GM13976 (cell line): ENCODE measurements at regions not wholly inside any gene's neighbourhood (a gene's known extent, or its start where the extent isn't known, plus 50 kb on each side); places are given as distances from the start of the nearest gene placed in this dataset.
"Not testable (repeated sequence)": the region's sequence is repeated elsewhere in the genome, so short reads cannot be mapped to it uniquely, and the experiment has no call there.

ENCODE experiments used
- DNase-seq: peaks from one replicate; pipeline ENCODE4 v3.0.0; 2012; ENCODE audit warnings: low spot score
- in situ Hi-C: fragments of 300-500 bp; cut with MboI; formaldehyde crosslinking; loops from one replicate; pipeline ENCODE4 v1.12.0; 2022; ENCODE audit warnings: low sequenced_read_pairs, mixed read lengths, inconsistent platforms; ENCODE audit not compliant: unreplicated experiment
- TF ChIP-seq, protein P1 (sequence below): IDR thresholded peaks from 2 replicates; pipeline ENCODE4 v1.5.1; 2012; ENCODE audit warnings: borderline replicate concordance, mild to moderate bottlenecking; ENCODE audit not compliant: insufficient read depth; ENCODE audit errors: extremely low read depth, missing control alignments, control extremely low read depth

DNA sequence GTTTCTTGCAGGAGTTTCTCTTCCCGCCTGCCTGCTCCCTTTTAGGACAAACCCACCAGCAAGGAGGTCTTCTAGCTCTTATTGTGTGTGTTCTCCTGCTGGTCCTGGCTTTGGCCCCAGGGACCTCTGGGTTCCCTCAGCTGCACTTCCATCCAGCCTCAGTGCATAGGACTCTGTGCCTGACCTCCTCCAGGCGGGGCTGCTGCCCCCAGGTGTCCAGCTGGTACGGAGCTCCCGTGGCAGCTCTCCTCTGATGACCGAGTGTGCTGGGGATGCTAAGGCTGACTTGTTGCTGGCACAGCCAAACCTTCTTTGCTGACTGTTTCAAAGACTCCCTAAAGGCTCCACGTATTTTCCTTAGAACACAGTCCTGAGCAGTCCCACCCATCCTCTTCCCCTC lies 126.5 kb downstream of the GPCPD1 start:
- in situ Hi-C loops = no loop called here
- no peak for DNase-seq
- TF ChIP-seq, protein P1, sequence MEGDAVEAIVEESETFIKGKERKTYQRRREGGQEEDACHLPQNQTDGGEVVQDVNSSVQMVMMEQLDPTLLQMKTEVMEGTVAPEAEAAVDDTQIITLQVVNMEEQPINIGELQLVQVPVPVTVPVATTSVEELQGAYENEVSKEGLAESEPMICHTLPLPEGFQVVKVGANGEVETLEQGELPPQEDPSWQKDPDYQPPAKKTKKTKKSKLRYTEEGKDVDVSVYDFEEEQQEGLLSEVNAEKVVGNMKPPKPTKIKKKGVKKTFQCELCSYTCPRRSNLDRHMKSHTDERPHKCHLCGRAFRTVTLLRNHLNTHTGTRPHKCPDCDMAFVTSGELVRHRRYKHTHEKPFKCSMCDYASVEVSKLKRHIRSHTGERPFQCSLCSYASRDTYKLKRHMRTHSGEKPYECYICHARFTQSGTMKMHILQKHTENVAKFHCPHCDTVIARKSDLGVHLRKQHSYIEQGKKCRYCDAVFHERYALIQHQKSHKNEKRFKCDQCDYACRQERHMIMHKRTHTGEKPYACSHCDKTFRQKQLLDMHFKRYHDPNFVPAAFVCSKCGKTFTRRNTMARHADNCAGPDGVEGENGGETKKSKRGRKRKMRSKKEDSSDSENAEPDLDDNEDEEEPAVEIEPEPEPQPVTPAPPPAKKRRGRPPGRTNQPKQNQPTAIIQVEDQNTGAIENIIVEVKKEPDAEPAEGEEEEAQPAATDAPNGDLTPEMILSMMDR = no peak

DNA sequence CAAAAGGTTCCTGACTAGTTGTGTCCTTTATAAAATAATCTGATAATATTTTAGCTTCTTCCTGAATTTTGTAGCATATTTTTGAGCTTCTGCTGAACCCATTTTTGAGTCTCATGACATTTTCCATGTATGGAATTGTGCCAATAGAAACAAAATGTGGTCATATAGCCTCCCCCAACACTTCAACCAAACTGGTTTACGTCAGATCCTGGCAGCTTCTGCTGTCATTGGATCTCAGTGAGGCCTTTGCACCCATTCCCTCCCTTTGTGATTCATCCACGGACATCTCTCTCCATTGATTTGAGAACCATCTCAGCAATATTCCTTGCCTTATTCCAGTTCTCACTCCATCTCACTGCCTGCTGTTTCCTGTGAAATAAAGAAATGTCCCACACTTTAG lies 128.0 kb downstream of the GPCPD1 start:
- DNase-seq = no peak
- in situ Hi-C loops = no loop called here
- TF ChIP-seq, protein P1 = no peak

DNA sequence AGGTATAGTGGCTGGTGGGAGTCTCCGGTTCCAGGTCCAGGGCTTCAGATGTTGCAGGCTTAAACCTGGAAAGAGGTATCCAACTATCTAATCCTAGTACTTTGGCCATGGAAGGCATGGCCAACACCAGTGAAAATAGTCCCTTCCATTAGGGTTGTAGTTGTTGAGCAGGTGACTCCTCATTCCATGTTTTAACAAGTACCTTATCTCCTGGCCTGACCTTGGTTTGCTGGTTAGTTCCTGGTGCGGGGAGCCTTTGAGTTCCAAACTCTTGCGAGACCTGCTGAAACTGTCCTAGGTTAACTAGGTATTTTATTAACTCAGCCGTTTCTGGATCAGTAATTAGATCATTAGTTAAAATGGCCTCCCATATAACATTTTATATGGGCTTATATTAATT lies 128.9 kb downstream of the GPCPD1 start:
- in situ Hi-C loops = no loop called here
- TF ChIP-seq, protein P1 = no peak
- DNase-seq = no peak

DNA sequence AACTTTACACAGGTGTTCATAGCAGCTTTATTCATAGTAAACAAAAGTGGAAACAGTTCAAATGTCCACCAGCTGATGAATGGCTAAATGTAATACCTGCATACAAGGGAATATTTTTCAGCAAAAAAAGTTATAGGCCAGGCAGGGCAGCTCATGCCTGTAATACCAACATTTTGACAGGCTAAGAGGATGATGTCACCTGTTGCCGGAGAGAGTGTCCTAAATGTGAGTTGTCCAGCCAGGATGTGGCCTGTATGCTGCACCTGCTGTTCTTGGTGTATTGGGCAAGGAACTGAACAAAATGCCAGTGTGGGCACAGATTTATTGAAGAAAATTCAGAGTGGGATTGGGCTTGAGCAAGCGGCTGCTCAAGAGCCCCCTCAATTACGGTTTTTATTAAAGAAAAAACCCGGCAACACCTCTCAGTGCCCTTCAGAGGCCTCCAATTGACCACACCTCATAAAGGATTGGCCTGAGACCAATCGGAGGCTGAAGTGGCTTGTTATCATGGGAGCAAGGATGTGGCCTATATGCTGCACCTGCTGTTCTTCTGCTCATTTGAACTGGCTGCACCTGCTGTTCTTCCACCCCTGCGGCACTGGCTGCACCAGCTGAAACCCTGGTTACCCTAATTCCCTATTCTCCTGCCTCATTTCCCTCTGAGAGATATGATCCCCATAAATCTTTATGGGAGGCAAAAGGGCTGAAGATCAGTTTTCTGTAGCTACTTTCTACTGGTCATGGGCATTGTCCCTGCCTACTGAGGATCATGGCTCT lies 129.8 kb downstream of the GPCPD1 start:
- TF ChIP-seq, protein P1 = no peak
- no peak for DNase-seq
- in situ Hi-C loops = no loop called here

DNA sequence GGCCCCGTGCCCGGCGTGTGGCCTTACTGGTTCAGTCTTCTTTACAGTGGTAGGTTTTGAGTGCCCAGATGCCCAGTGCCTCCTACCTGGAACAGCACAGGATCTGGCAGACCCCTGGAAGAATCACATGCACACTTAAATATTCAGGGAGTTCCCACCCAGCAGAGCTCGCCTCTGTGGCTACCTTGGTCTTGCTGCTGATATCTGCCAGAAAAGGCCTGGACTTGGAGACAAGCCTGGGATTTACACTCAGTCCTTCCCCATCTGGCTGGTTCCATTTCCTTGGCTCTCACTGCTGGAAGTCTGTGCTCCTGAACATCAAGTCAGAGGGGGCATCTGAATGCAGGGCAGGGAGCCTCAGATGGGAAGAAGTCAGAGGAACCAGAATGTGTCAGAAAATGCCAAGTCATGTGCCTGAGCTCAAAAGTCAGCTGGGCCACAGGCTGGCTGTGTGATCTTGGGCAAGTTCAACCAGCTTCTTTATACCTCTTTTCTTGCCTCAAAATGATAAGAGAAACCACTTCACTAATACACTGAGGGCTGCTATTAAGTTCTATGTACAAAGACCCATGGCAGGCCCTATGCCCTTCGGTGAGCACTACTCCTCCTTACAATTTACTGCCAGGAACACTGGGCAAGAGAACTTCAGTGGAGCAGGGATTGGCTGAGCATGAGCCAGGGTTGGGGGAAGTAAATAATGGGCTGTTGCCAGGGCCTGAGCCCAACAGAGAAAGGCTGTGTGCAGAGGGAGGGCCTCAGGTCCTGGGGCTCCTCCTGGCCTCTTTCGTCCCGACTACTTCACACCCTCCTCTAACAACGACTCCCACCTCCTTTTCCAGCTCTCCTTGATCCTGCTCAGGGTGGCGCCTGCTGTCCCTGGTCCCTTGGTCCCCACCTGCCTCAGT lies 135.9 kb downstream of the GPCPD1 start:
- in situ Hi-C loops = no loop called here
- no peak for DNase-seq
- TF ChIP-seq, protein P1 = no peak

DNA sequence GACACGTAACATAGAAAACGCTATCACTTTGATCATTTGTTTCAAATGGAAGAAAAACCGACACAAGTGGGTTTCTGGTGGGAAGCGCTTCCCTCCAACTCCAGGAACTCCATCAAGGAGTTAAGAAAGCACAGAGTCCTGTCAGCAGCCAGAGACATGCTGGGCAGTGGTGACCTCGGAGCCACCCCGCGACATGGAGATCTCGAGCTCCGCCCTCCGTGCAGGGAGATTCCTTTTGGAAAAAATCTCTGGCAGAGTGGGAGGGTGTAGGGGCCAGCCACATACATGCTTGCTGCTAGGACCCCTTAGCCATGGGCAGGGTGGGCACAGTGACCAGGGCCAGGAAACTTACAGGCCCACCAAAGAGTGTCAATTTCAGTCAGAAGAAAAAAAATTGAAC lies 138.9 kb downstream of the GPCPD1 start:
- in situ Hi-C loops, DNase-seq: not testable (repeated sequence)

DNA sequence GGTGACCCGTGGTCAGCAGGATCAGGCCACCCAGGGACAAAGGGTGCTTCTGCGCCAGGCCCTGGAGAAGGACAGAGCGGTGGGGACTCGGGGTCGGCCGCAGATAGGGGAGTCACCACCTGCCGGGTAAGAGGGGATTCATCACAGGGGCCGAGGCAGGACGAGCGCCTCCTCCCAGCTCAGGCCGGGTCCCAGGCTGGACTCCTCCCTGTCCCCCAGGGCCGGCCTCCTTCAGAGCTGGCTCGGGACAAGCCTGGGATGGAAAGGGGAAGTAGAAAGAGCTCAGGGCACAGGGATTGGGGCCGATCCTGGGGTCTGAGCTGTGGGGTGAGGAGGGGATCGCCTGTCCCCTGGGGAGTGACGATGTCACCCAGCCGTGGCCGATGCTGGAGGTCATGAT lies 139.4 kb downstream of the GPCPD1 start:
- in situ Hi-C loops = no loop called here
- no peak for DNase-seq
- TF ChIP-seq, protein P1 = no peak
